GM18511 (cell line): ENCODE measurements at regions not wholly inside any gene's neighbourhood (a gene's known extent, or its start where the extent isn't known, plus 50 kb on each side); places are given as distances from the start of the nearest gene placed in this dataset.
"Not testable (repeated sequence)": the region's sequence is repeated elsewhere in the genome, so short reads cannot be mapped to it uniquely, and the experiment has no call there.

Source experiments
- ATAC-seq: cut with Tn5 transposase; IDR thresholded peaks from one replicate; pipeline ENCODE4 v1.9.1; 2021; ENCODE audit warnings: mild to moderate bottlenecking, moderate library complexity; ENCODE audit not compliant: unreplicated experiment

- ATAC-seq = no peak
These were observed 208.3 kb upstream of the DAB2 start for GRCh38 chr5:39633057-39633456.

DNA sequence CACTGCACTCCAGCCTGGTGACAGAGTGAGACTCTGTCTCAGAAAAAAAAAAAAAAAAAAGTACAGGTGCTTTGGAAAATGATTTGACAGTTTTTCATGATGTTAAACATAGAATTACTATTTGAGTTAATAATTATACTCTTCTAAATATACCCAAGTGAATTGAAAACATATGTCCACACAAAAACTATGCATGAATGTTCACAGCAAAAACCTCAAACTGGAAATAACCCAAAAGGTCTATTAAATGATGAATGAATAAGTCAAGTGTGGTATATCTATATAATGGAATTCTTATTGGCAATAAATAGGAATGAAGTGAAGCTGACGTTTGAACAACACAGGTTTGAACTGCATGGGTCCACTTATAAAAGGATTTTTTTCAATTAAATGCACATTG is 207.2 kb upstream of the DAB2 start:
- ATAC-seq = no peak

- ATAC-seq = no peak
These were observed 205.2 kb upstream of the DAB2 start for GRCh38 chr5:39629946-39630345.

DNA sequence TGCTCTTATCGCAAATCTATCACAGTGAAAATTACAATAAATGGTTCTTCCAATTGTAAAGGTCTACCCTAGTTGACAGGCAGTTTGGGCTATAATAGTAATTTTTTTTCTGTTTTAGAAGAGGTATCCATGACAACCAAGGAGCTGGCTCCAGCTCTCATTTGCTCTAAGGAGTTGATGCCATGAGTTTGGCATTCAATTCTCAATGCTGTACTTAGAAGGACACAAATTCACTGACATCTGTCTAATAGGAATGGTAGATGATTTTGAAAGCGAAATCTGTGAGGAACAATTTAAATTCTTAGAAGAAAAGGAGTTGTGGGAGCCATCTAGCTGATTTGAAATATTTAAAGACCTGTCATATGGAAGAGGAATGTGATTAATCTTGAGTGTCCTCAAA is 203.6 kb upstream of the DAB2 start:
- ATAC-seq = no peak

DNA sequence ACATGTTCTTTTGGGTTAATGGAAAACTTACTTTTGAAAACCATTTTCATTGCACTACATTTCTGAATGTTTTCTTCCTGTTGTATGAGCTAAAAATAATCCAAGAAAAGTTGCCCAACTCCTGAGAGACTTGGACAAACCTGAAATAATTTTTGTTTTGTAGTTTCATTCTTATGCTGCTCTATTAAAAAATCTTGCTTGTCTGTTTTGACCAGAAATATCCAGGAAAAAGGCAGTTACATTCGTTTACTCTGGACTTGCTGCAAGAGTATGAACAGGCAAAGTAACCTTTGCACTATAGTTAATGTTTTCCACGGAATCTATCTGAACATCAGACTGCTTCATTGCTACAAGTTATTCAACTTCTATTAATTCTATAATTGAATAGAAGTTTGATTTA is 200.1 kb upstream of the DAB2 start:
- no peak for ATAC-seq

GRCh38 chr5:39624268-39624886 is 199.6 kb upstream of the DAB2 start:
- peak; percentile 83 for ATAC-seq

GRCh38 chr5:39623291-39623865 is 198.6 kb upstream of the DAB2 start:
- ATAC-seq = no peak

- ATAC-seq = no peak
These were observed 197.5 kb upstream of the DAB2 start for GRCh38 chr5:39622281-39622680.

- no peak for ATAC-seq
These were observed 194.5 kb upstream of the DAB2 start for GRCh38 chr5:39619168-39619818.

DNA sequence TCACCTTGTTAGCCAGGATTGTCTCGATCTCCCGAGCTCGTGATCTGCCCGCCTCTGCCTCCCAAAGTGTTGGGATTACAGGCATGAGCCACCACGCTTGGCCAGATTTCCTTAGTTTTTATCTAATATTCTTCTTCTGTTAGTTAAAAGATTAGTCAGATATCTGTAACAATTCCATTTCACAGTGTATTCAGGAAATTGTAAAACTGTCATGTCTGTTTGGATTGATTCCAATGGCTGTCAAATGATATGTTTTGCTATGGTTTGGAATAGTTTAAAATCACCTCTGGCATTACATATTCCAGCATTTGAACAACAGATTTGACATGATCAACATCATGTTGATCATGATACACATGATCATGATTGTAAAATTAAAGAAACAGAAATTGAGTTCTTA is 193.6 kb upstream of the DAB2 start:
- ATAC-seq = no peak

DNA sequence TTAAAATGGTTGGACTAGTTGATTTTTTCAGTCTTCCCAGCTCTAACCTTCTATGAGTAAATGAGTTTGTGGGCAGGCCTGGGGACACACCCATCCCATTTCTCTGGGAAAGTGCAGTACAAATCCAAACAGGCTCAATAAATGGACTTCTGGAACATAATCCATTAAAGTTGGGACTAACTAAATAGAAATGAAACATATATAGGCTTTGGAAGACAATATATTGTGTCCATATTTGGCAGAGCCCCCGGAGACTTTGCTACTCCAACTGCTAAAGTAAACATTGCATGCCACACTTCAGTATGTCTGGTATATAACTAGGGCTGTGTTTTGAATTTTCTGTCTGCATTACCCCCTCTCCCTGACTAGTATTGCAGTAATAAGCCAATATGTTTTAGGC is 191.4 kb upstream of the DAB2 start:
- no peak for ATAC-seq

DNA sequence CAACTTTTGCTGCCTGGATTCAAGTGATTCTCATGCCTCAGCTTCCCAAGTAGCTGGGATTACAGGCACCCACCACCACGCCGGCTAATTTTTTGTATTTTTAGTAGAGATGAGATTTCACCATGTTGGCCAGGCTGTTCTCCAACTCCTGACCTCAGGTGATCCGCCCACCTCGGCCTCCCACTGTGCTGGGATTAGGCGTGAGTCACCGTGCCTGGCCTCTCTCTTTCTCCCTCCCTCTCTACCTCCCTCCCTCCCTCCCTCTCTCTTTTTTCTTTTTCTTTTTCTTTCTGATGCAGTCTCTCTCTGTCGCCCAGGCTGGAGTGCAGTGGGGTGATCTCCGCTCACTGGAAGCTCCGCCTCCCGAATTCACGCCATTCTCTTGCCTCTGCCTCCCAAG is 186.3 kb upstream of the DAB2 start:
- not testable (repeated sequence) for ATAC-seq

- ATAC-seq = peak; percentile 88
These were observed 183.2 kb upstream of the DAB2 start for GRCh38 chr5:39608024-39608423.

- ATAC-seq = no peak
These were observed 181.8 kb upstream of the DAB2 start for GRCh38 chr5:39606591-39606990.

DNA sequence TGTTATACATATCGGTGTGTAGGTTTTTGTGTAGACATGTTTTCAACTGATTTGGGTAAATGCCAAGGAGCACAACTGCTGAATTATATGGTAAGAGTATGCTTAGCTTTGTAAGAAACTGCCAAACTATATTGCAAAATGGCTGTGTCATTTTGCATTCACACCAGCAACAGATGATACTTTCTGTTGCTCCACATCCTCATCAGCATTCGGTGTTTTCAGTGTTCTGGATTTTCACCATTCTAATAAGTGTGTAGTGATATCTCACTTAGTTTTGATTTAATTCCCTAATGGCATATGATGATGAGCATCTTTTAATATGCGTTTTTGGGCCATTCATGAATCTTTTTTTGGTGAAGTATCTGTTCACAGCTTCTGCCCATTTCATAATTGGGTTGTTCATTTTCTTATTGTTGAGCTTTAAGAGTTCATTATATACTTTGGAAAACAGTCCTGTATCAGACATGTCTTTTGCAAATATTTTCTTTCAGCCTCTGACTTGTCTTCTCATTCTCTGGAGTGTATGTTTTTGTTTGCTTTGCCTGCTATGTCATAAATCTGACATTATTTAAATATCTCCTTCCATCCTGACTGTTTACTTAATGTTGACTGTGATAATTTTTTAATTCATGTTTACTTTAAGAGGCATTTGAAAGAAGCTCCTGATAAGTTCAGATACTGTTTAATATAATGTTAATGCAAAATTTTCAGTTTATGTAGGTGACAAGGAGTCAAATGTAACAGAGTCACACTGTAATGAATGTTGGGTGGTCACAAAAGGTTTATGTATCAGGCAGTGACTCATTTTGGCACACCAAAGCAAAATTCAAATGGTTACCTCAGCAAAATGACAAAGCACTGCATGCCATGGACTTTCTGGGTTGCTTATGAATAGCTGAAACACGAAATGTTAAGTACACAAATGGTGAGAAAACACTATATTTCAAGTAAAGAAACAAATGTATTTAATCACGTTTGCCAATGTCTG is 181.1 kb upstream of the DAB2 start:
- no peak for ATAC-seq

DNA sequence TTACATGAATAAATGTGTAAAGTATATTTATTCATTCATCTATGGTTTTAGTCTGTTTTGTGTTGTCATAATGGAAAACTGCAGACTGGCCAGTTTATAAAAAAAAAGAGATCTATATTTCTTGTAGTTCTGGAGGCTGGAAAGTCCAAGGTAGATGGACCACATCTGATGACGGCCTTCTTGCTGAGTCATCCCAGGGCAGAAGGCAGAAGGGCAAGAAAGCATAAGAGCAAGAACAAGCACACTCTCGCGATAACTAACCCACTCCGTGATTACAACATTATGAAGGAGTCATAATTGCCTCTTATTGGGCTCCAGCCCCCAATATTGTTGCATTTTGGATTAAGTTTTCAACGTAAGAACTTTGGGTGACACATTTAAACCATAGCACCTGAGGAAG is 180.4 kb upstream of the DAB2 start:
- ATAC-seq = no peak

- ATAC-seq = no peak
These were observed 179.7 kb upstream of the DAB2 start for GRCh38 chr5:39604491-39604890.

GRCh38 chr5:39599721-39600431 is 175.1 kb upstream of the DAB2 start:
- no peak for ATAC-seq

- ATAC-seq = no peak
These were observed 174.0 kb upstream of the DAB2 start for GRCh38 chr5:39598661-39599248.

DNA sequence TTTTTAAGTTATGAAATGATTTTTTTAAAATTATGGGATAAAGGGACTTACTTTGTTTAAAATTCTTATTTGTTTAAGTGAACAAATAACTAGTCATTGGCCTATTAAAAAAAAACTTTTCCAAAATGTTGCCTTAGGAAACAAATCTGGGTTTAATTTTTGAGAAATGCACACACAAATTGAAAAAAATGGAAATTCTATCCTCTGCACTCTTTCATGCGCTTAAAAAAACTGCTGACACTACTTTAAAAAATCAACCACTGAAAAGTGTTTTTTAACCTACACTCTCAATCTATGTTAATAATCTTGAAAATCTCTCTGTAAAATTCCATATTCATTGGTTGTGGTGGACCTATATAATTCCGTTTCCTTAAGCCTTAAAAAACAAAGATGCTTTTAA is 163.4 kb upstream of the DAB2 start:
- no peak for ATAC-seq
